ENCODE measurements at regions not wholly inside any gene's neighbourhood (a gene's known extent, or its start where the extent isn't known, plus 50 kb on each side); places are given as distances from the start of the nearest gene placed in this dataset.

DNA sequence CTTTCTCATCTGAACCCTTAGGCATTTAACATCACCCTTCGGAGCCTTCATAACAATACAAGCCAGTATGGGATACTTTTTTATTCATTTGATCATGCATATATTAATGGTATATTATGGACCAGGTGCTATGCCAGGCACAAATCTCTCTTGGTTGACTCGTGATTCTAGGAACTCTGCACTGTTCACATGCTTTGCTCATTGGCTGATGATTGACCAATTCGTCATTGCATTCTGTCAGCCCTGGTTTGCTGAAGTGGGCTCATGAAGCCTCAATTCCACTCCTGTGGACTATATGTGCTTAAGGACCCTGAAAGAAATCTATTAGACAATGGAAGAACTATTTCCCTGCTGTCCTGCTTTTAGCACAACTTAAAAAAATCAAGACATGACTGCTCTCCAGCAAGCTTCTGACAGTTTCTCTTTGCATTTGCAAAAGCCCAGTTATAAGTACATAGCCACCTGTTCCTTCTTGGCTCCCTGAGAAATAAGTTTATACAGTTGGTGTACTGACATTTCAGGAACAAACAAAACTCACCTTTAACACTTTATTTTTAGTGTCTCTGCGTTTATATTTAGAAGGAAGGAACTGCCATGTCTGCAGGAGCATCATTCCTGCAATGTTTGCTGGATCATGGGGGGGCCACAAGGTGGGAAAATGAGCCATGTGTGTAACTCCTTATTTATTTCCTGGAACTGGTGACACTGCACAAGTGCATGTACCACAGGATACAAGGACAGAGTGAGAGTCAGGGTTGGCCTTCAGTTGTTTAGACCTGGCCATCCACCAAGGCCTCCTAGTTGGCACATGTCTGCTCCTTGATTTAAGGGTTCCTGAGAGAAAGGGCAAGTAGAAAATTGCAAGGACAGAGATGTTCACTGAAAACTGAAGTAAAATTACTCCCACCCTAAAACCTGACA, 146.0 kb upstream of the NAMPT start (continued):
- TF ChIP-seq, protein P1, sequence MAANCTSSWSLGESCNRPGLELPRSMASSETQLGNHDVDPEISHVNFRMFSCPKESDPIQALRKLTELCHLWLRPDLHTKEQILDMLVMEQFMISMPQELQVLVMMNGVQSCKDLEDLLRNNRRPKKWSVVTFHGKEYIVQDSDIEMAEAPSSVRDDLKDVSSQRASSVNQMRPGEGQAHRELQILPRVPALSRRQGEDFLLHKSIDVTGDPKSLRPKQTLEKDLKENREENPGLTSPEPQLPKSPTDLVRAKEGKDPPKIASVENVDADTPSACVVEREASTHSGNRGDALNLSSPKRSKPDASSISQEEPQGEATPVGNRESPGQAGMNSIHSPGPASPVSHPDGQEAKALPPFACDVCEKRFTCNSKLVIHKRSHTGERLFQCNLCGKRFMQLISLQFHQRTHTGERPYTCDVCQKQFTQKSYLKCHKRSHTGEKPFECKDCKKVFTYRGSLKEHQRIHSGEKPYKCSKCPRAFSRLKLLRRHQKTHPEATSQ (tag by site-specific recombination; IDR thresholded peaks at IDR 0.05) = no peak
- TF ChIP-seq, protein P2, sequence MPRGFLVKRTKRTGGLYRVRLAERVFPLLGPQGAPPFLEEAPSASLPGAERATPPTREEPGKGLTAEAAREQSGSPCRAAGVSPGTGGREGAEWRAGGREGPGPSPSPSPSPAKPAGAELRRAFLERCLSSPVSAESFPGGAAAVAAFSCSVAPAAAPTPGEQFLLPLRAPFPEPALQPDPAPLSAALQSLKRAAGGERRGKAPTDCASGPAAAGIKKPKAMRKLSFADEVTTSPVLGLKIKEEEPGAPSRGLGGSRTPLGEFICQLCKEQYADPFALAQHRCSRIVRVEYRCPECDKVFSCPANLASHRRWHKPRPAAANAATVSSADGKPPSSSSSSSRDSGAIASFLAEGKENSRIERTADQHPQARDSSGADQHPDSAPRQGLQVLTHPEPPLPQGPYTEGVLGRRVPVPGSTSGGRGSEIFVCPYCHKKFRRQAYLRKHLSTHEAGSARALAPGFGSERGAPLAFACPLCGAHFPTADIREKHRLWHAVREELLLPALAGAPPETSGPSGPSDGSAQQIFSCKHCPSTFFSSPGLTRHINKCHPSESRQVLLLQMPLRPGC (tag by site-specific recombination; IDR thresholded peaks at IDR 0.05) = no peak

DNA sequence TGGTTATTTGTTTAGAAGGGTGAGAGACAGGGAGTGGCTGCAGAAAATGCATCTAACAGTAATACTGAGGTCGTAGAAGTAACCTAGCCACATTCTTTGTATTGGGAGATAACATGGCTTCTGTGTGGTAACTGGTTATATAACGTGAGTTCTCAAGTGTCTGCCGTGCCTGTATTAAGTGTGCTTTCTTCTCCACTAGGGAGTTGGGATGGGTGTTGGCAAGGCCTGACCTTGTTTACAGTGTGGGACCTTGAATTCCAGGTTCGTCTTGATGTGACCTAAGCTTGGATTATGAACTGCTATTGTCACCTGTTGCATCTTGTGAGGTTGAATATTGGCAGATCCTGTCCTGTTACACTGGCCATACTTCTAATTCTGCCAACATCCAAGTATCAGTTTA, 145.3 kb upstream of the NAMPT start:
- TF ChIP-seq, protein P3, sequence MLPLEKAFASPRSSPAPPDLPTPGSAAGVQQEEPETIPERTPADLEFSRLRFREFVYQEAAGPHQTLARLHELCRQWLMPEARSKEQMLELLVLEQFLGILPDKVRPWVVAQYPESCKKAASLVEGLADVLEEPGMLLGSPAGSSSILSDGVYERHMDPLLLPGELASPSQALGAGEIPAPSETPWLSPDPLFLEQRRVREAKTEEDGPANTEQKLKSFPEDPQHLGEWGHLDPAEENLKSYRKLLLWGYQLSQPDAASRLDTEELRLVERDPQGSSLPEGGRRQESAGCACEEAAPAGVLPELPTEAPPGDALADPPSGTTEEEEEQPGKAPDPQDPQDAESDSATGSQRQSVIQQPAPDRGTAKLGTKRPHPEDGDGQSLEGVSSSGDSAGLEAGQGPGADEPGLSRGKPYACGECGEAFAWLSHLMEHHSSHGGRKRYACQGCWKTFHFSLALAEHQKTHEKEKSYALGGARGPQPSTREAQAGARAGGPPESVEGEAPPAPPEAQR (tag by site-specific recombination; IDR thresholded peaks at IDR 0.05) = no peak
- TF ChIP-seq, protein P4, sequence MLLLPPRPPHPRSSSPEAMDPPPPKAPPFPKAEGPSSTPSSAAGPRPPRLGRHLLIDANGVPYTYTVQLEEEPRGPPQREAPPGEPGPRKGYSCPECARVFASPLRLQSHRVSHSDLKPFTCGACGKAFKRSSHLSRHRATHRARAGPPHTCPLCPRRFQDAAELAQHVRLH (tag by site-specific recombination; IDR thresholded peaks at IDR 0.05) = no peak
- peak; percentile 55; the same call in 1 of the 2 replicates for TF ChIP-seq SCRT1 (tag by site-specific recombination; IDR thresholded peaks at IDR 0.05; ENCODE audit: borderline replicate concordance)
- TF ChIP-seq SCRT2 (tag by site-specific recombination; IDR thresholded peaks at IDR 0.05) = peak; percentile 88
- TF ChIP-seq ZNF837 (tag by site-specific recombination; IDR thresholded peaks at IDR 0.05) = no peak
- TF ChIP-seq KLF9 (tag by site-specific recombination; IDR thresholded peaks at IDR 0.05; ENCODE audit: low read depth) = no peak
- no peak for TF ChIP-seq YY2 (tag by site-specific recombination; IDR thresholded peaks at IDR 0.05)
- TF ChIP-seq ZNF19 (tag by site-specific recombination; IDR thresholded peaks at IDR 0.05; ENCODE audit: low read depth) = no peak
- TF ChIP-seq ZNF169 (tag by site-specific recombination; IDR thresholded peaks at IDR 0.05) = no peak
- no peak for TF ChIP-seq ZNF548 (tag by site-specific recombination; IDR thresholded peaks at IDR 0.05)
- TF ChIP-seq ZSCAN30 (tag by site-specific recombination; IDR thresholded peaks at IDR 0.05) = no peak
- no peak for TF ChIP-seq ZNF302 (tag by site-specific recombination; IDR thresholded peaks at IDR 0.05; ENCODE audit: low read depth)
- no peak for TF ChIP-seq ZNF792 (tag by site-specific recombination; IDR thresholded peaks at IDR 0.05)
- TF ChIP-seq, protein P5, sequence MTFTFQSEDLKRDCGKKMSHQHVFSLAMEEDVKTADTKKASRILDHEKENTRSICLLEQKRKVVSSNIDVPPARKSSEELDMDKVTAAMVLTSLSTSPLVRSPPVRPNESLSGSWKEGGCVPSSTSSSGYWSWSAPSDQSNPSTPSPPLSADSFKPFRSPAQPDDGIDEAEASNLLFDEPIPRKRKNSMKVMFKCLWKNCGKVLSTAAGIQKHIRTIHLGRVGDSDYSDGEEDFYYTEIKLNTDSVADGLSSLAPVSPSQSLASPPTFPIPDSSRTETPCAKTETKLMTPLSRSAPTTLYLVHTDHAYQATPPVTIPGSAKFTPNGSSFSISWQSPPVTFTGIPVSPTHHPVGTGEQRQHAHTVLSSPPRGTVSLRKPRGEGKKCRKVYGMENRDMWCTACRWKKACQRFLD (tag by site-specific recombination; IDR thresholded peaks at IDR 0.05) = no peak
- no peak for TF ChIP-seq ZNF514 (tag by site-specific recombination; IDR thresholded peaks at IDR 0.05)
- no peak for TF ChIP-seq ZNF830 (tag by site-specific recombination; IDR thresholded peaks at IDR 0.05; ENCODE audit: low read depth)
- no peak for TF ChIP-seq ZNF121 (tag by site-specific recombination; IDR thresholded peaks at IDR 0.05)
- no peak overlapping the region for H3K27ac ChIP-seq (ENCODE audit: extremely low read depth, low read depth, low read length)
- POLR2A ChIA-PET = no interaction called here

More for the DNA sequence above, 145.3 kb upstream of the NAMPT start:
- CTCF ChIA-PET = no interaction called here
- Histone ChIP-seq H3K4me3 (ENCODE audit: low read depth, low read length) (no peak overlapping the region), H3K9me3 (ENCODE audit: control insufficient read depth, insufficient read depth, low read depth, low read length) (no peaks in the 10 kb centered on the region), H3K4me1 (ENCODE audit: control insufficient read depth, insufficient read depth, low read length) (no peaks in the 10 kb centered on the region), H3K36me3 (ENCODE audit: control insufficient read depth in 2 of 2, insufficient read depth in 1 of 2, low read length in 2 of 2) (no peaks in the 10 kb centered on the region)
